ENCODE measurements at regions not wholly inside any gene's neighbourhood (a gene's known extent, or its start where the extent isn't known, plus 50 kb on each side); places are given as distances from the start of the nearest gene placed in this dataset.

DNA sequence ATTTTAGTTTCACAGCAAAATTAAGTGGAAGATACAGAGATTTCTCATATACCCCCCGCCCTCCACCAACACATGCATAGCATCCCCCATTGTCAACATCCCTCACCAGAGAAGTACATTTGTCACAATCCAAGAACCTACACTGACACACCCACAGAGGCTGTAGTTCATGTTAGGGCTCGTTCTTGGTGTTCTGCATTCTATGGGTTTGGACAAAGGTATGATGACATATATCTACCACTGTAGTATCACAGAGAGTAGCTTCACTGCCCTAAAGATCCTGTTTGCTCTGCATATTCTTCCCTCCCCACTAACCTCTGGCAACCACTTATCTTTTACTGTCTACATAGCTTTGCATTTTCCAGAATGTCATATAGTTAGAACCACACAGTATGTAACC lies 444.6 kb upstream of the DCN start:
- peaks cover 7% of the 10 kb centered on the region for H3K9me3 ChIP-seq (replicated peaks)
- DNase-seq, result no peak
- intact Hi-C loops (cut with micrococcal nuclease), result no loop called here
- no peaks in the 10 kb centered on the region for H3K27me3 ChIP-seq (ENCODE audit: low read depth)
- H3K36me3 ChIP-seq, result no peaks in the 10 kb centered on the region
- H3K4me3 ChIP-seq, result no peak overlapping the region
- no peak overlapping the region for H3K27ac ChIP-seq (replicated peaks)
- H3K4me1 ChIP-seq, result no peaks in the 10 kb centered on the region
- TF ChIP-seq, protein P1, sequence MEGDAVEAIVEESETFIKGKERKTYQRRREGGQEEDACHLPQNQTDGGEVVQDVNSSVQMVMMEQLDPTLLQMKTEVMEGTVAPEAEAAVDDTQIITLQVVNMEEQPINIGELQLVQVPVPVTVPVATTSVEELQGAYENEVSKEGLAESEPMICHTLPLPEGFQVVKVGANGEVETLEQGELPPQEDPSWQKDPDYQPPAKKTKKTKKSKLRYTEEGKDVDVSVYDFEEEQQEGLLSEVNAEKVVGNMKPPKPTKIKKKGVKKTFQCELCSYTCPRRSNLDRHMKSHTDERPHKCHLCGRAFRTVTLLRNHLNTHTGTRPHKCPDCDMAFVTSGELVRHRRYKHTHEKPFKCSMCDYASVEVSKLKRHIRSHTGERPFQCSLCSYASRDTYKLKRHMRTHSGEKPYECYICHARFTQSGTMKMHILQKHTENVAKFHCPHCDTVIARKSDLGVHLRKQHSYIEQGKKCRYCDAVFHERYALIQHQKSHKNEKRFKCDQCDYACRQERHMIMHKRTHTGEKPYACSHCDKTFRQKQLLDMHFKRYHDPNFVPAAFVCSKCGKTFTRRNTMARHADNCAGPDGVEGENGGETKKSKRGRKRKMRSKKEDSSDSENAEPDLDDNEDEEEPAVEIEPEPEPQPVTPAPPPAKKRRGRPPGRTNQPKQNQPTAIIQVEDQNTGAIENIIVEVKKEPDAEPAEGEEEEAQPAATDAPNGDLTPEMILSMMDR (IDR thresholded peaks at IDR 0.05; ENCODE audit: borderline replicate concordance), result no peak

DNA sequence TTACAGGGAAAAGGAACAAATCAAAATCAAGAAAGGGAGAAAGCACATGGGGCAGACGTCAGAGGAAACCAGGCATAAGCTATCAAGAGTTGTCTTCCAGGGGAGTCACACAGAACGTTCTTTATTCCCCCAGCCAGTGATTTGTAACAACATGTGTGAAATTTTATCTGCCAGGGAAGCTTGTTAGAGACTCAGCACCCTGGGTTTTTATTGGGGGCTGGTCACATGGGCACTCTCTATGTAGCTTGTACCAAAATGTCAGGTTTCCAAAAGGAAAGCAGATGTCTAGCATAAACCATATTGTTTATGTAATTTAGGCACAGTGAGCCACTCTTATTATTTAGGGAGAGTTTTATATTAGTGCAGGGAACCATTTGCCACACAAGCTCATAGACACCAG lies 440.4 kb upstream of the DCN start:
- H3K27ac ChIP-seq (replicated peaks), result no peak overlapping the region
- no peaks in the 10 kb centered on the region for H3K27me3 ChIP-seq (ENCODE audit: low read depth)
- intact Hi-C loops (cut with micrococcal nuclease), result no loop called here
- H3K4me1 ChIP-seq, result no peaks in the 10 kb centered on the region
- H3K9me3 ChIP-seq (replicated peaks), result peaks cover 7% of the 10 kb centered on the region
- H3K36me3 ChIP-seq, result no peaks in the 10 kb centered on the region
- TF ChIP-seq, protein P1 (IDR thresholded peaks at IDR 0.05; ENCODE audit: borderline replicate concordance), result no peak
- H3K4me3 ChIP-seq, result no peak overlapping the region
- no peak for DNase-seq

DNA sequence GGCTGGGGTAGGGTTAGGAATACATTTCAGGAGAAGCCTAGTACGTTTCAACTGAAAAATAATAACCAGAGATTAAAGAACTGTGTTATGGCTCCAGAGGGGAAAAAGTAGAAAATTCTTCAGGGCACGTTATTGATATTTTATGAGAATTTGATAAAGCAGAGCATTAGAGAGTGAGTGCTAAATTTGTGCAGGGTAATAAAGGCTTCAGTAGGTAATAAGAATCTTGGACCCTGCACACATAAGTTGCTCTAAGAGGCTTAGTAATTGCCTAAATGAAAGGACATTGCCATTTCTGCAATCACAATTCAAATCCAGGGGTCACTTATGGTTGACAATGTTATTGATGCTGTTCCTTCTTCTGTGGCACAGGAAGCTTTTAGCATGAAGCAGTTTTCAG lies 439.4 kb upstream of the DCN start:
- no peaks in the 10 kb centered on the region for H3K4me1 ChIP-seq
- no peak overlapping the region for H3K4me3 ChIP-seq
- no peak overlapping the region for H3K27ac ChIP-seq (replicated peaks)
- no peaks in the 10 kb centered on the region for H3K36me3 ChIP-seq
- DNase-seq, result no peak
- no peaks in the 10 kb centered on the region for H3K27me3 ChIP-seq (ENCODE audit: low read depth)
- intact Hi-C loops (cut with micrococcal nuclease), result no loop called here
- TF ChIP-seq, protein P1 (IDR thresholded peaks at IDR 0.05; ENCODE audit: borderline replicate concordance), result no peak
- peaks cover 7% of the 10 kb centered on the region for H3K9me3 ChIP-seq (replicated peaks)

DNA sequence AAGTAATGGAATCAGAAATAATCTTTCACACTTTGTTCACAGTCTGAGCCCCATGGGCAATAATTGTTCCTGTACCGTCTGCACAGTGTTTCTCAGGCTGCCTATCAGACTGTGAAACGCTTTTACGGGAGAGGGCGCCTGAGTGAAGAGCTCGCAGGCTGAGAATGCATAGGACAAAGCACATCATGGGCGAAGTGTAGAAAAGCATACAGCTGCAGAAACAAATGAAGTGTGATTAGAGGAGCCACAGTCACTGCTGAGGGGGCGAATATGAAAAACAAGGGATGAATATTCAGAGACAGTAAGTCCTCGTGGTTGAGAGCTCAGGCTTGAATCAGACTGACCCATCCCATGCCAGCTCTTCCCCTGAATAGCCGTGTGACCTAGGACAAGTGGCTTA lies 438.4 kb upstream of the DCN start:
- intact Hi-C loops (cut with micrococcal nuclease), result no loop called here
- H3K9me3 ChIP-seq (replicated peaks), result peaks cover 4% of the 10 kb centered on the region
- H3K27me3 ChIP-seq (ENCODE audit: low read depth), result no peaks in the 10 kb centered on the region
- H3K4me1 ChIP-seq, result no peaks in the 10 kb centered on the region
- H3K4me3 ChIP-seq, result no peak overlapping the region
- no peak for DNase-seq
- H3K36me3 ChIP-seq, result no peaks in the 10 kb centered on the region
- TF ChIP-seq, protein P1 (IDR thresholded peaks at IDR 0.05; ENCODE audit: borderline replicate concordance), result peak; percentile 43
- H3K27ac ChIP-seq (replicated peaks), result no peak overlapping the region

DNA sequence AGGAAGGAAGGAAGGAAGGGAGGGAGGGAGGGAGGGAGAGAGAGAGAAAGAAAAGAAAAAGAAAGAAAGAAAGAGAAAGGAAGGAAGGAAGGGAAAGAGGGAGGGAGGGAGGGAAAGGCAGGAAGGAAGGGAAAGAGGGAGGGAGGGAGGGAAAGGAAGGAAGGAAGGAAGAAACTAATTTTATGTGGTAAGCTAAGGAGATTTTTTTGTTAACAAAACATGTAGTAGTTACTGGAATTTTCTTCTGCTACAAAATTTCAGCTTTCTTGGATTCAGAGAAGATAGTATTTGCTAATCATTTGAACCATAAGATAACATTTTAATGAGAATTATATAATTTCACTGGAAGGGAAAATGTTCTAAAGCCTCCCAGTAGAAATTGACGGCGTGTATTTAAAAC lies 437.8 kb upstream of the DCN start:
- Histone ChIP-seq H3K27me3 (ENCODE audit: low read depth) (no peaks in the 10 kb centered on the region), H3K4me3 (no peak overlapping the region), H3K27ac (replicated peaks) (no peak overlapping the region), H3K36me3 (no peaks in the 10 kb centered on the region), H3K9me3 (replicated peaks) (no peaks in the 10 kb centered on the region), H3K4me1 (no peaks in the 10 kb centered on the region)
- intact Hi-C loops (cut with micrococcal nuclease), result no loop called here
- no peak for DNase-seq
- TF ChIP-seq, protein P1 (IDR thresholded peaks at IDR 0.05; ENCODE audit: borderline replicate concordance), result no peak

DNA sequence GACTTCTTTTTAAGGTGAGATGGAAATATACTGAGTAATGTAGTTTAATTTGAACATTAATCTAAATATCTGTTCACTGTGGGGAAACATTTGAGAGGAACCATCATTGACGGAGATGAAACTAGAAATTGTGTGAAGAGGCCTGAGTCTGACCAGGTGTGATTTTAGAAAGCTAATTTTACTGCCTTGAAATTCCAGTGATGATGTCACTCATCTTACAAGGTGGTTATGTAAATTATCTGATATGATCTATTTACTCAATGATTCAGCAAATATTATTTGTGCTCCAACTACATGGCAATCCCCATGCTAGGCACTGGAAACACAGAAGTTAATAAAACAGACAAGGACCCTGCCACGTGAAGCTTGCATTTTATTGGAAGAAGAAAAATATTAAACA lies 435.7 kb upstream of the DCN start:
- TF ChIP-seq, protein P1 (IDR thresholded peaks at IDR 0.05; ENCODE audit: borderline replicate concordance), result no peak
- H3K4me3 ChIP-seq, result no peak overlapping the region
- no peaks in the 10 kb centered on the region for H3K27me3 ChIP-seq (ENCODE audit: low read depth)
- intact Hi-C loops (cut with micrococcal nuclease), result no loop called here
- H3K27ac ChIP-seq (replicated peaks), result no peak overlapping the region
- DNase-seq, result no peak
- H3K36me3 ChIP-seq, result no peaks in the 10 kb centered on the region
- no peaks in the 10 kb centered on the region for H3K9me3 ChIP-seq (replicated peaks)
- H3K4me1 ChIP-seq, result no peaks in the 10 kb centered on the region

All from left ventricle myocardium inferior (tissue), 1 donor.